Ishikawa (cell line): ENCODE measurements at regions not wholly inside any gene's neighbourhood (a gene's known extent, or its start where the extent isn't known, plus 50 kb on each side); places are given as distances from the start of the nearest gene placed in this dataset.

Experiments
- CEBPB ChIP-seq: IDR thresholded peaks from 2 replicates; pipeline ENCODE4 v1.6.1; 2012
- FOXM1 ChIP-seq: IDR thresholded peaks from 2 replicates; pipeline ENCODE4 v1.6.1; 2012; ENCODE audit warnings: low read depth, borderline replicate concordance
- MAX ChIP-seq: IDR thresholded peaks from 2 replicates; pipeline ENCODE4 v1.6.1; 2012
- REST ChIP-seq: IDR thresholded peaks from 2 replicates; pipeline ENCODE4 v1.6.1; 2012; ENCODE audit warnings: low read depth, mild to moderate bottlenecking
- TCF12 ChIP-seq: IDR thresholded peaks from 2 replicates; pipeline ENCODE4 v1.6.1; 2012; ENCODE audit warnings: low read depth
- YY1 ChIP-seq: IDR thresholded peaks from 2 replicates; pipeline ENCODE4 v1.6.1; 2012; ENCODE audit warnings: low read depth

- TF ChIP-seq TCF12: no peak
- TF ChIP-seq CEBPB: no peak
- no peak for TF ChIP-seq MAX
- TF ChIP-seq FOXM1: no peak
- TF ChIP-seq YY1: no peak
- TF ChIP-seq REST: no peak
These were observed 502.4 kb downstream of the TMEM232 start for GRCh38 chr5:110224050-110224449.
